Fibroblast of the aortic adventitia (primary cell): ENCODE measurements at regions not wholly inside any gene's neighbourhood (a gene's known extent, or its start where the extent isn't known, plus 50 kb on each side); places are given as distances from the start of the nearest gene placed in this dataset.
"Not testable (repeated sequence)": the region's sequence is repeated elsewhere in the genome, so short reads cannot be mapped to it uniquely, and the experiment has no call there.

ENCODE experiments used
- DNase-seq: peaks from one replicate; pipeline ENCODE4 v3.0.0-alpha.2; 2010; ENCODE audit warnings: low read depth
- H3K4me3 ChIP-seq: 2 replicates; pipeline ENCODE4 v1.5.1; 2011; ENCODE audit warnings: low read depth, mild to moderate bottlenecking, control low read depth, low read length, moderate library complexity
- TF ChIP-seq, protein P1 (sequence below): IDR thresholded peaks from 2 replicates; pipeline ENCODE4 v1.5.1; 2011; ENCODE audit warnings: mild to moderate bottlenecking, low read length, control low read depth, inconsistent platforms; ENCODE audit not compliant: insufficient read depth

- H3K4me3 ChIP-seq, result not testable (repeated sequence)
Measured at GRCh38 chr2:201946746-201947145, 86.9 kb upstream of the FZD7 start.

DNA sequence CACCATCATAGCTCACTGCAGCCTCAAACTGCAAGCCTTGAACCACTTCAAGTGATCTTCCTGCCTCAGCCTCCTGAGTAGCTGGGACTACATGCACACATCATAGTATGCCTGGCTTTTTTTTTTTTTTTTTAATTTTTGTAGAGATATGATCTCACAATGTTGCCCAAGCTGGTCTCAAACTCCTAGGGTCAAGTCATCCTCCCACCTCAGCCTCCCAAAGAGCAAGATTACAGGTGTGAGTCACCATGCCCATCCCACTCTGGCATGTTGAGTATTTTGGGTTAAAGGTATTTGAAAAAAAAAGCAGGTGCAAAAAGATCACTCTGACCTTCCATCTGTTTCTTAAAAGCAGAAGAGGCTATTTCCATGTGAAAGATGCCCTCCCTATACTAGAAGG lies 86.4 kb upstream of the FZD7 start:
- H3K4me3 ChIP-seq, result no peak overlapping the region
- no peak for DNase-seq
- TF ChIP-seq, protein P1, sequence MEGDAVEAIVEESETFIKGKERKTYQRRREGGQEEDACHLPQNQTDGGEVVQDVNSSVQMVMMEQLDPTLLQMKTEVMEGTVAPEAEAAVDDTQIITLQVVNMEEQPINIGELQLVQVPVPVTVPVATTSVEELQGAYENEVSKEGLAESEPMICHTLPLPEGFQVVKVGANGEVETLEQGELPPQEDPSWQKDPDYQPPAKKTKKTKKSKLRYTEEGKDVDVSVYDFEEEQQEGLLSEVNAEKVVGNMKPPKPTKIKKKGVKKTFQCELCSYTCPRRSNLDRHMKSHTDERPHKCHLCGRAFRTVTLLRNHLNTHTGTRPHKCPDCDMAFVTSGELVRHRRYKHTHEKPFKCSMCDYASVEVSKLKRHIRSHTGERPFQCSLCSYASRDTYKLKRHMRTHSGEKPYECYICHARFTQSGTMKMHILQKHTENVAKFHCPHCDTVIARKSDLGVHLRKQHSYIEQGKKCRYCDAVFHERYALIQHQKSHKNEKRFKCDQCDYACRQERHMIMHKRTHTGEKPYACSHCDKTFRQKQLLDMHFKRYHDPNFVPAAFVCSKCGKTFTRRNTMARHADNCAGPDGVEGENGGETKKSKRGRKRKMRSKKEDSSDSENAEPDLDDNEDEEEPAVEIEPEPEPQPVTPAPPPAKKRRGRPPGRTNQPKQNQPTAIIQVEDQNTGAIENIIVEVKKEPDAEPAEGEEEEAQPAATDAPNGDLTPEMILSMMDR, result no peak

More at GRCh38 chr2:201946746-201947145, 86.9 kb upstream of the FZD7 start:
- DNase-seq, result not testable (repeated sequence)

- DNase-seq, result no peak
- TF ChIP-seq, protein P1, result no peak
- H3K4me3 ChIP-seq, result no peak overlapping the region
Measured at GRCh38 chr2:201949181-201949926, 84.3 kb upstream of the FZD7 start.

GRCh38 chr2:201949927-201950246 lies 83.8 kb upstream of the FZD7 start:
- TF ChIP-seq, protein P1, result no peak
- no peak overlapping the region for H3K4me3 ChIP-seq
- no peak for DNase-seq

DNA sequence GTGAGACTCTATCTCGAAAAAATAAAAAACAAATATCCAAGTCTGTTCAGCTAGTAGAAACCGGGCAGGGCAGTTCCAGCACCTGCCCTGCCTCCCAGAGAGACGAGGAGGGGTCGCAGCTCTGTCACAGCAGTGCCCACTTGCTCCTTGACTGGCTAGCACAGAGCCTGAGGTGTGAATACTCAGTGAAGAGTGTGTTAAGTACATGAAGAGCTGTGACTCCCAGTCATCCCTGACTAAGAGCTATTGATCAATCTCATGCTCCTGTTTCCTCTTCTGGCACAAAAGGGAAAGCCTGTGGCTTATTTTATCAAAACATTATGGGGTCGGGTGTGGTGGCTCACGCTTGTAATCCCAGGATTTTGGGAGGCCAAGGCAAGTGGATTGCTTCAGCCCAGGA lies 83.0 kb upstream of the FZD7 start:
- H3K4me3 ChIP-seq, result no peak overlapping the region
- DNase-seq, result peak; percentile 40
- TF ChIP-seq, protein P1, result no peak

DNA sequence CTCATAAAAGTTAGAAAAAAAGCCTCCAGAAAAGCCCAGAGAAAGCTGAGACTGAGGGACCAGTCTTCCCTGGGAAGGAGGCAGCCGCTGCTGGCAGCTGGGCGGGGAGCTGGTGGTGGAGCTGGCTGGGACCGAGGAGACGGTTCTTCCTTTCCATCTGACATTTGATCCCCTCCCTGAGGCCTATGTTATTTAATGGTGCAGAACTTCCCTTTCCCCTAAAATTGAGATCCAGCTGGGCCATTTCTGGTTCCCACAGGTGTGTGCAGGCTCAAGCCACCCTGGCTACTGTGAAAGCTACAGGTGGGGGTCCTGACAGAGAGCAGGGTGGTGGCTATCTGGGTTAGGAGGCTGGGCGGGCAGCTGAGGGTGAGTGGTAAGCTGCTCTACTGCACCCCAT lies 81.5 kb upstream of the FZD7 start:
- DNase-seq, result no peak
- TF ChIP-seq, protein P1, result no peak
- no peak overlapping the region for H3K4me3 ChIP-seq

DNA sequence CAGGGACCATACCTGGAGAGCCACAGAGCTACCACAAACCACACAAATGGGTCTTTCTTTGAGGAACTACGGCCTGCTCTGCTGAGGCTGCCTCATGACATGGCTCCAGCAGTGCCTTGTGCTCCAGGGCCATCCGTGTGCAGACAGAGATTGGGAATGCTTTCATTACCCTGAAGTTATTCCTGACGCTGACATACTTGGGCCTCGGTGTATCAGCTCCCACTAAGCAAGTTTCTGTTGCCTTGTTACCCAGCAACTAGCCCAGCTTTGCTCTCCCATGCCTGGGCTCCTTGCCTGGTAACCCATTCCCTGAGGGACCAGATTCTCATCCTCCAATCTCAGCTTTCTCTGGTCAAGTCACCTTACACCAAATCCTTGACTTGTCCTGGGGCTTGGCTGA lies 80.3 kb upstream of the FZD7 start:
- H3K4me3 ChIP-seq, result no peak overlapping the region
- peak; percentile 27 for DNase-seq
- TF ChIP-seq, protein P1, result no peak
